ENCODE measurements at regions not wholly inside any gene's neighbourhood (a gene's known extent, or its start where the extent isn't known, plus 50 kb on each side); places are given as distances from the start of the nearest gene placed in this dataset.

DNA sequence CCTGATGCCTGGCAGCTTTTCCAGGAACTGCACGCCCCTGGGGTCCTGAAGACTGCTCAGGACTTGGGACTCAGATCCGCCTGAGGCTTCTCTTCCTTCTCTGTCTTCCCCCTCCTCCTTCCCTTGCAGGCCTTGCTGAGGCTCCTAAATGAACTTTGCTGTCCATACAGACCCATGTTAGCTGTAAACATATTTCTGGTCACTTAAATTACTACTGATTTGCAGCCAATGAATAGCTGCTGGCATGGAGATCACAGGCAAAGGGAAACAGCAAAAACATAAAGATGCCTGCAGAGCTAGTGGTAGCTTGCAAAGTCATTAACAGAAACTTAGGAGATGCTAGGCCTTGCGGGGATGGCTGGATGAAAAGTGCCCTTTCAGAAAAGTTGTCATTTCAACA, 261.9 kb downstream of the GADD45G start:
- TF ChIP-seq, protein P1, sequence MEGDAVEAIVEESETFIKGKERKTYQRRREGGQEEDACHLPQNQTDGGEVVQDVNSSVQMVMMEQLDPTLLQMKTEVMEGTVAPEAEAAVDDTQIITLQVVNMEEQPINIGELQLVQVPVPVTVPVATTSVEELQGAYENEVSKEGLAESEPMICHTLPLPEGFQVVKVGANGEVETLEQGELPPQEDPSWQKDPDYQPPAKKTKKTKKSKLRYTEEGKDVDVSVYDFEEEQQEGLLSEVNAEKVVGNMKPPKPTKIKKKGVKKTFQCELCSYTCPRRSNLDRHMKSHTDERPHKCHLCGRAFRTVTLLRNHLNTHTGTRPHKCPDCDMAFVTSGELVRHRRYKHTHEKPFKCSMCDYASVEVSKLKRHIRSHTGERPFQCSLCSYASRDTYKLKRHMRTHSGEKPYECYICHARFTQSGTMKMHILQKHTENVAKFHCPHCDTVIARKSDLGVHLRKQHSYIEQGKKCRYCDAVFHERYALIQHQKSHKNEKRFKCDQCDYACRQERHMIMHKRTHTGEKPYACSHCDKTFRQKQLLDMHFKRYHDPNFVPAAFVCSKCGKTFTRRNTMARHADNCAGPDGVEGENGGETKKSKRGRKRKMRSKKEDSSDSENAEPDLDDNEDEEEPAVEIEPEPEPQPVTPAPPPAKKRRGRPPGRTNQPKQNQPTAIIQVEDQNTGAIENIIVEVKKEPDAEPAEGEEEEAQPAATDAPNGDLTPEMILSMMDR (IDR thresholded peaks at IDR 0.05), result no peak
- no peak for TF ChIP-seq POLR2A (IDR thresholded peaks at IDR 0.05)

Data from breast epithelium (tissue), 3 donors.